ENCODE measurements at regions not wholly inside any gene's neighbourhood (a gene's known extent, or its start where the extent isn't known, plus 50 kb on each side); places are given as distances from the start of the nearest gene placed in this dataset.
"Not testable (repeated sequence)": the region's sequence is repeated elsewhere in the genome, so short reads cannot be mapped to it uniquely, and the experiment has no call there.

DNA sequence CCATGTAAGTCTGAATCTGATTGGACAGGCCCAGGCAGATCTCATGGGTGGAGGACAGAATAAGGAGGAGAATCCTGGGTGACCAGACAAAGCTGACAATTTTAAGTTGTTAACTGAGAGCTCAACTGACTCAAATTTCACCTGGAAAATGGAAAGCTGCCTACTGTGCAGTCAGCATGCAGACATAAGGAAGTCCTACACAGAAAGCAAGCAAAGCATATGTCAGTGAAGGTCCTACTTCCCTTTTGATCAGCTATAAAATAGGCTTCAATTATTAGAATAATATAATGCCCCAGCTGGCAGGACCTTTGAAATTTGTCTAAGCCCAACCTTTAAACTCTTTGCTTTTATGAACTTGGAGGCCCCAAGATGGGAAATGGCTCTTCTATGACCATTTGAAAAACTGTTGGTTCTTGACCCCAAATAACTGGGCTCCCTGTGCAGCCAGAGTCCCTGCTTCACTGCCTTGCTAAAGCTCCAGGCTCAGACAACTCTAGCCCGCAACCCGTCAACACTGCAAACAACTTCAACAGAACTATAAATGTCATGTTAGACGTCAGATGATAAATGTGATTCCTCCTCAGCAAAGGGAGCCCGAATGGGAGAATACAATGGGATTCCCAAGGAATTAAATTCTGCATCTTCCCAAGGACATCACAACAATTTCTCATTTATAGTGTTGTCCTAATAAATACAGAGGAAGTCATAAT lies 118.9 kb upstream of the ADRA1B start:
- DNase-seq = no peak

GRCh38 chr5:159799701-159800100 lies 116.6 kb upstream of the ADRA1B start:
- DNase-seq = no peak

GRCh38 chr5:159800131-159800840 lies 116.0 kb upstream of the ADRA1B start:
- no peak for DNase-seq

DNA sequence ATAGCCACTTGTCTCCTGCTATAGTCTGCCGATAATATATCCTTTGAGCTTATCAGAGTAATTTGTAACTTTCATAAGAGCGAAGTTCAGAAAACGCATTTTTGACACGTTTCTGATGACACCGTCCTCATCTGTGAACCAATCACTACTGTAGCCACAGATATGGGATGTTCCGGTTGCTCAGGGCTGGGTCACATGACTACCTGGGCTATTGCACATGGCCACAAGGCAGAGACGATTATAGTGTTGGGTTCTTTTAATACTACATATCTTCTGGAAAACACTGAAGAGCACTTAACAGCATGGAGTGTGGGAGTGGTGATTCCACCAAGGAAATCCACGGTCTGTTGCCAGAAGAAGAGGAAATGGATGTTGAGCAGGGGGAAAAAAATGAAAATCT lies 115.0 kb upstream of the ADRA1B start:
- no peak for DNase-seq

DNA sequence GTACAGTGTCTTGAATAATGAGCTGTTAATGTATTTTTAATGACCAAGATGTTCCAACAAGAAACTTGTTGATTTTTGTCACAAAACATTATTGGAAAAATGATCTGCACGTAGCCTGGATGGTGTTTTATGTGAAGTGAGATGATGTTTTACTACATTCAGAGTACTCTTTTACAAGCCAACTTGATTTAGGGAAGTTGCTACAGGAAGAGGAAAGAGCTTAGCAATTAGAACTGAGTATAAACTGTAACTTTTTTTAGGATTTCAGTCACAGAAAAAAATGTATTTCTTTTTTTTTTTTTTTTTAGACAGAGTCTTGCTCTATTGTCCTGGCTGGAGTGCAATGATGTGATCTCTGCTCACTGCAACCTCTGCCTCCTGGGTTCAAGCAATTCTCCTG lies 113.6 kb upstream of the ADRA1B start:
- DNase-seq = no peak

DNA sequence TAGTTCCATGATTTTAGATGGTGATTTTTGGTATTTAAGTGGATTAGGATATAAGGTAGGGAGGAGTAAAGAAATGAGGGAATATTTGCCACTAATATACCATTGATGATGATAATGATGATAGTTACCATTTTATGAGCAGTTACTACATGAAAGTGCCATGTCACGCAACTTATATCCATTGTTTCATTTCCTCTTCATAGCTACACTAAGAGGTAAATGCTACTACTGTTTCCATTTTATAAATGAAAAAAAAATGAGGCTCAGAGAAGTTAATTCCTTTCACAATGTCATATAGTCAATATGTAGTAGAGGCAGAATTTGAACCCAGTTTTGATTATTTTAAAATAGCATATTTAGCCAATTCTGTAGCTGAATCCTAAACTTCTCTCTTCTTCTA lies 112.2 kb upstream of the ADRA1B start:
- DNase-seq = no peak

- no peak for DNase-seq
Measured at GRCh38 chr5:159805021-159805420, 111.3 kb upstream of the ADRA1B start.

GRCh38 chr5:159807135-159807534 lies 109.1 kb upstream of the ADRA1B start:
- DNase-seq = not testable (repeated sequence)

- DNase-seq = no peak
Measured at GRCh38 chr5:159807586-159807985, 108.7 kb upstream of the ADRA1B start.

GRCh38 chr5:159811712-159812111 lies 104.6 kb upstream of the ADRA1B start:
- DNase-seq = no peak

DNA sequence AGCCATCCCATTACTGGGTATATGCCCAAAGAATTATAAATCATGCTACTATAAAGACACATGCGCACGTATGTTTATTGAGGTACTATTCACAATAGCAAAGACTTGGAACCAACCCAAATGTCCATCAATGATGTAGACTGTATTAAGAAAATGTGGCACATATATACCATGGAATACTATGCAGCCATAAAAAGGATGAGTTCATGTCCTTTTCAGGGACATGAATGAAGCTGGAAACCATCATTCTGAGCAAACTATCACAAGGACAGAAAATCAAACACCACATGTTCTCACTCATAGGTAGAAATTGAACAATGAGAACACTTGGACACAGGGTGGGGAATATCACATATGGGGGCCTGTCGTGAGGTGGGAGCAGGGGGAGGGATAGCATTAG lies 103.5 kb upstream of the ADRA1B start:
- DNase-seq = not testable (repeated sequence)

DNA sequence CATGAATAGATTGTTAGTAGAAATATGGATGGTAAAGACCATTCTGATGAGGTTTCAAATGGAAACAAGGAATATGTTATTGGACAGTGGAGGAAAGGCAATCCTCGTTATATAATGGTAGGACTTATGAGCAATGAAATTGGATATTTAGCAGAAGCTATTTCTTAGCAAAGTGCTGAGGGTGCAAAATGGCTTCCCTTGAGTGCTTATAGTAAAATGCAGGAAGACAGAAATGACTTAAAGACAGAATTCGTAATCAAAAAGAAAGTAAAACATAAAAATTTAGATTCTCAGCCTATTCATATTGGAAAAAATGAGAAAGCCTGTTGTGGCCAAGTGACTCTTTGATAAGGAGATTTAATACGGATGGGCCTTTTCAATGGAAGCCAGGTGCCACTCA lies 102.1 kb upstream of the ADRA1B start:
- no peak for DNase-seq

DNA sequence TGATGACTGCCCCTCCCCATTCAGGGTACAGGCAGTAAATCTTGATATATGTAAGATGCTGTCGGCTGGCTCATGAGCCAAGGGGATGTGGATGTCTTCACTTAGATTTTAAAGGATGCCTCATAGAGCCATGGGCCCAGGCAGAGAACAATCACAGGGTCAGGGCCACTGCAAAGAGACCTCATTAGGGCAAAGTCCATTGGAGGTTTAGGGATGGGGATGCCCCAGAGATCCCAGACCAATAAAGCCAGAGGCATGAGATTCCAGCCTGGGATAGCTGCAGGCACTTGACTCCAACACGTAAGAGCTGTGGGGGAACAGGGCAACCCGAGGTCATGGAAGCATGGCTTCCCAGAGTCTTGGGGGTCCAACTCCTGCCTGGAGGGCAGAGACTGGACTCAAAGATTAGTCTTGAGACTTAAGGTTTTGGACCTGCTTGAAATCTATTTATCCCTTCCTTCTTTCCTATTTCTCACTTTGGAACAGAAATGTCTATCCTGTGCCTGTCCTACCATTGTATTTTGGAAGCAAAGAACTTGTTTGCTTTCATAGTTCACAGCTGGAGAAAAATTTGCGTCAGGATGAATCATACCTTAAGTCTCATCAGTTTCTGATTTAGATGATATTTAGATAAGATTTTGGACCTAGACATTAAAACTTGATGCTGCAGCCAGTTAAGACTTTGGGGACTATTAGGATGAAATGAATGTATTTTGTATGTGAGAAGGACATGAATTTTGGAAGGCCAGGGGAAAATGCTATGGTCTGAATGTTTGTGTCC lies 101.3 kb upstream of the ADRA1B start:
- no peak for DNase-seq

DNA sequence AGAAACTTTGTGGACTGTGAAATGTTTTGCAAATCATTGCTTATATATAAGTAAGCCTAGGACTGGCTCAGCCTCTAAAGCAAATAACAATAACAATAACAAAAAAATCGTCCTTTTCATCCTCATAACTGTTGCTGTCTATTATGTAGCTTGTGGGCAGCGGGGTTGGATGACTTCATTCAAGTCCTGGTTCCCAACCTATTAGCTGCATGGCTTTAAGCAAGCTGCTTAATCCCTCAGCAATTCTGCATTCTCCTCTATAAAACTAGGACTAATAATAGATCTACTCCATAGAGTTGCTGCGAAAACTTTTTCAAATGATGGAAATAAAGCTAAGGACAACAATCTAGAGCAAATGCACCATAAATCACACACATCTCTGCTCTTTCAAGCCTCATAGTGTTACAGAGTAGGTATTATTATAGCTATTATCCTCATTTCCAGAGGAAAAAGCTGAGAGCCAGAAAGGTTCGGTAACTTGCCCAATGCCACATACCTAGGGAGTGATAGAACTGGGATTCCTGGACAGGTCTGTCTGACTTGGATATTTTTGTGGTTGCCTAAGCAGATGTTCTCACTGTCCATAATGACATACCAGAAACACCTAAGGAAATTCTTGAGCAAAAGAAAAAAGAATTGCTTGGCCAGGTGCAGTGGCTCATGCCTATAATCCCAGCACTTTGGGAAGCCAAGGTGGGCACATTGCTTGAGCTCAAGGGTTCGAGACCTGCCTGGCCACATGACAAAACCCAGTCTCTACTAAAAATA lies 98.8 kb upstream of the ADRA1B start:
- DNase-seq = no peak

GRCh38 chr5:159819591-159820411 lies 96.5 kb upstream of the ADRA1B start:
- no peak for DNase-seq

DNA sequence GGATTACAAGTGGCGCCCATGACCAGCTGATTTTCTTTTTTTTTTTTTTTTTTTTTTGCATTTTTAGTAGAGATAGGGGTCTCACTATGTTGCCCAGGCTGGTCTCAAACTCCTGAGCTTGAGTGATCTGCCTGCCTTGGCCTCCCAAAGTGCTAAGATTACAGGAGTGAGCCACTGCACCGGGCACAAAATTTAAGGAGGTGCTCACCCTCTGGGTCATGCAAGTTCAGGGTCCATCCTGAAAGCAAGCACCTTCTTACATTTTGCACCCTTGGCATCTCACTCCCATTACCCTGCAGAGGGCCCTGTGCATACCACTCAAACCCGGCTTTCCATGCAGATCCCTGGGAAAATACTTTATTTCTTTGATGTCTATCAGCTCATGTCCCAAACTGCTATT lies 95.6 kb upstream of the ADRA1B start:
- DNase-seq = no peak

DNA sequence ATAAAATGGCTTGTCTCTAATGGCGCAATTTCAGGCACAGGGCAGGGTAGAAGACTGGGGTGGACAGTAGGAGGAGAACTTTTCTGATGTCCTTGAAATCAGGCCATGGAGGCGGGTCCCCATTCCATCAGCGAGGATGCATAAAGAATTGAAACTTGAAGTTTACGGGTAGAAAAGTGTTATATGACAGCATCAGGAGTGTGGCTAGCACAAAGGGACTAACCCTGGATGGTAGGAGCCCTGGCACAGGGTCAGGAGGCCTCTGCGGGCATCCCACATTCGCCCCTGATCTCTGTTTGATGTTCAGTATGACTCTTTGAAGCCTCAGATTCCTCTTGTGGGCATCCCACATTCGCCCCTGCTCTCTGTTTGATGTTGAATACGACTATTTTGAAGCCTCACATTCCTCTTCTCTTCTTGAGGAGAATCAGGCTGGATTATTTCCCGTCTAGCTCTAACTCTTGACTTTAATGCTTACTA lies 94.8 kb upstream of the ADRA1B start:
- DNase-seq = no peak

DNA sequence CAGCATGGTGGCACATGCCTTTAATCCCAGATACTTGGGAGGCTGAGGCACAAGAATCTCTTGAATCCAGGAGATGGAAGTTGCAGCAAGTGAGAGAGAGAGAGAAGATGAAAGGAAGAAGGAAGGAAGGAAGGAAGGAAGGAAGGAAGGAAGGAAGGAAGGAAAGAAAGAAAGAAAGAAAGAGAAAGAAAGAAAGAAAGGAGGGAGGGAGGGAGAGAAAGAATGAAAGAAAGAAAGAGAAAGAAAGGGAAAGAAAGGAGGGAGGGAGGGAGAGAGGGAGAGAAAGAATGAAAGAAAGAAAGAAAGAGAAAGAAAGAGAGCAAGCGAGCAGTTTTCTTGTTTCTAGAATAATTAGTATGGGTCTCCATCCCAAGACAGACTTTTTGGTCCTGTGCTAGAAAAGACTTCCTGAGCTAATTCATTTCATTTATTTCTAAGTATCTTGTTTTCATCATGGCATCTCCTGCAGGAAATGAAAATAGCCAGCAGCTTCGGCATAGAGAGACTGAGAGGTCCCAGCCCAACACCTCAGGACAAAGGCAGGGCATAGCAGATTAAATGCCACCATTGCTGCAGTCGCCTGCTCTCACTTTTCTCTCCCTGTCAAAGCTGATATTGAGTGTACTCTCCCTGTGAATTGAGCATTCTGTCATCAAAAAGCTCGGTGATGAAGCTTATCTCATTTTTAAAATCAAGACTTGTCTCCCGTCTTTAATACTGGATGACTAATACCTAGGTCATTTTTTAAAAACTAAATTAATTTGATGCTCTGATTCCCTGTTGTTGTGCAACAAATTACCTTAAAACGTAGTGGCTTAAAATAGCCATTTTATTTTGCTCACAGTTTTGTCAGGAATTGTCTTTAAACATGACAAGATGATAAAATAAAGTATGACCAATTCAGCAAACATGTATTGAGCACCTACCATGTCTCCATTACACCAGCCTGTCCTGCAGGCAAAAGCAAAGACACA lies 91.8 kb upstream of the ADRA1B start:
- no peak for DNase-seq

DNA sequence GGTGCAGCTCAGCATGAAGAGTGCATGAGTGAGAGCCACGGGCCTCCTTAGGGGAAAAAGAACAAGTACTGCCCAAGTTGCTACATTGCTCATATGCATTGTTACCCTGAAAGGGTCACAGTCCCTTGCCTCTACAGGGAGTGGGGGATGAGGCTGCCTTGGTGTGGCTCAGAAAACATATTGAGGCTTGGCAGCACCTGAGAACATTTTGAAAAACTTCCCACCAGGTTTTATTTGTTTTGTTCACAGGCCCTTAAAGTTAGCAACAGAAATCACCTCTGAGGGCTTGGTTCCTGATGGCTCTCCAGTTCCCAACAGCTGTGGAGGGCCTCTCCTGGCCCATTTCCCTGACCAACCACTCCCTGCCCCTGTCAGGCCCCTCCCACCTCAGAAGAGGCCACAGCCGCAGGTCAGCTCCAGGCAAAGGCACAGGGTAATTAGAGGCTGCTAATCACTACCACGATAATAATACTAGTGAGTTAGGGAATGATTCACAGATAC lies 90.7 kb upstream of the ADRA1B start:
- DNase-seq = no peak
